GM18867 (cell line): ENCODE measurements at regions not wholly inside any gene's neighbourhood (a gene's known extent, or its start where the extent isn't known, plus 50 kb on each side); places are given as distances from the start of the nearest gene placed in this dataset.
"Not testable (repeated sequence)": the region's sequence is repeated elsewhere in the genome, so short reads cannot be mapped to it uniquely, and the experiment has no call there.

Experiments used
- ATAC-seq: cut with Tn5 transposase; IDR thresholded peaks from one replicate; pipeline ENCODE4 v1.9.1; 2021; ENCODE audit warnings: mild to moderate bottlenecking, moderate library complexity; ENCODE audit not compliant: unreplicated experiment

DNA sequence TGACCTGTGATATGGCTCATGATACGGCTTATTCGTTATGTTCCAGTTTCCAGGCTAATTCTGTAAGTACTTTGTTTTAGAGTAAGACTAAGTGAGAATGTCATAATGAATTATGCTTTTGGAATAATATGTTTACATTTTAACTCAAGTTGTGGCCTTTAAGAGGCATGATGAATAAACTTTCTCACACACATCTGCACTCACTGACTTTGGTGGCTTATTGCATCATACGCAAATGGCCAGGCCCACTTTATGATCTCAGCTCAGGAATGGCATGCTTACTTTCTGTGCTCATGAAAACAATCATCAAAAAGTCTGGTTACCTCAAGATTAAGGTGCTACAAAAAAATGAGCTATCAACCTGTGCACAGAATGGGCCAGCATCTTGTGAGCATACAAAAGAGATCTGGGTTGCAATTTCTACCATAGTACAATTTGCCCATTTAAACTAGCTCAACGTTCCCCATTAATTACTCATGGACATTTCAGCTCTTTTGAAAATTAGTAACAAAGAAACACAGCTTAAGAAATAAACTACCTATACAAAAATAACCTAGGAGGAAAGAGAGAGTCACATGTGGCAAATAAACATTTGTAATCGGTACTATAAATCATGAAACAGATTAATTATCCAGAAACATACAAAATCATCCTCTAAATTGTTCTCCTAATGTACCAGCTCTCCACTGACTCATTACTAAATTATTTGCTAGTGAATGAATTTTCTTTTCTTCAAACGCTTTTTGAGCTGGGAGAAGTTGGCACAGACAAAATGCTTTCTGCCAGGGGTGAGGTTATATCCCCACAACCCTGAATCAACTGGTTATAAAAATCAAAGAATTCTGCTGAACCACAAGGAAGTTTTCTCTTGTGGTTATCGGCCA, 439.0 kb upstream of the ADAMTS9 start:
- ATAC-seq = no peak

DNA sequence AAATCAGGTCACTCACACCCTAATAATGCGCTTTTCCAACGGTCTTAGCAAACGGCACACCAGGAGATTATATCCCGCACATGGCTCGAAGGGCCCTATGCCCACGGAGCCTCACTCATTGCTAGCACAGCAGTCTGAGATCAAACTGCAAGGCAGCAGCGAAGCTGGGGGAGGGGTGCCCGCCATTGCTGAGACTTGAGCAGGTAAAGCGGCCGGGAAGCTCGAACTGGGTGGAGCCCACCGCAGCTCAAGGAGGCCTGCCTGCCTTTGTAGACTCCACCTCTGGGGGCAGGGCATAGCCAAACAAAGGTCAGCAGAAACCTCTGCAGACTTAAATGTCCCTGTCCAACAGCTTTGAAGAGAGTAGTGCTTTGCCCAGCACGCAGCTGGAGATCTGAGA, 432.4 kb upstream of the ADAMTS9 start:
- not testable (repeated sequence) for ATAC-seq

DNA sequence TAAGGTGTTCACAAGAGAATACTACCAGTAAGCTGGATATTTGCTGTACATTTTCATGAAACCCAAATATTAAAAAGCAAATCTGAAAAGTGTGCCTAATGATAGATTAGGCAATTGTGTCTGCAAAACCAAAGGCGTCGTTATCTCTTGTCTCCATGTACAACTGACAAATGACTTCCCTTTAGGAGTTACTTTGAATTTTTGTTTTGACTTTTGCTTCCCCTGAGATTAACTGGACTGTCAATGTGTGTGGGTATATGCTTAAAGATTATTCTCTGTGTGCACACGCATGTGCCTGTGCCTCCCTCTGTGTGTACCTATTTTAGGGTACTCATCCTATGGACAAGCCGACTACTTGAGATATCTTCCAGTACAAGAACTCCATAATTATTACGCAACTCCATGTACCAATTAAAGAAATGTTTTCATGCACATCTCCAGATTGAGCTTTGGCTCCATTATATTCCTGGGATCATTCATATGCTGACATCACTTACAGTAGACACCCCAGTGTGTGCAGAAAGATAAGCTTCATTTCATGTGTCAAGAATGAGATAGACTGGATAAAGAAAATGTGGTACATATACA, 431.2 kb upstream of the ADAMTS9 start:
- no peak for ATAC-seq

DNA sequence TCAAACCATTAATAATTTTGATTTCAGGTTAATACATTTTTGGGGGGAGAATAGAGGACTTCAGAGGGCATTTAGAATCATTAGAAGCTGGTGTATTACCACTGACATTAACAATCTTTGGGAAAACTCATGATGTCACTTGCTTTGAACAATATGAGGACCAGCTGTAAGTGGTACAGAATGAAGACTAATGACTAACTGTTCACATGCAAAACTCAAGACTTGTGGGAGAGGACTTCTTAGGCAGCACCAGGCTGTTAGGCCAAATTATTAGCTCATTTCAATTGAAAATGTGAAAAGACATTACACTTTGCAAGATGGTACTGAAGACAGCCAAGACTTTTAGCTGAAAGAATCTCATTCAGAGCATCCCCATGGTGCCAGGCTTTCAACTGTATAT, 426.2 kb upstream of the ADAMTS9 start:
- ATAC-seq = no peak

- ATAC-seq = no peak
Observed at GRCh38 chr3:65112751-65113300, 425.0 kb upstream of the ADAMTS9 start.

- no peak for ATAC-seq
Observed at GRCh38 chr3:65110661-65111060, 422.9 kb upstream of the ADAMTS9 start.

DNA sequence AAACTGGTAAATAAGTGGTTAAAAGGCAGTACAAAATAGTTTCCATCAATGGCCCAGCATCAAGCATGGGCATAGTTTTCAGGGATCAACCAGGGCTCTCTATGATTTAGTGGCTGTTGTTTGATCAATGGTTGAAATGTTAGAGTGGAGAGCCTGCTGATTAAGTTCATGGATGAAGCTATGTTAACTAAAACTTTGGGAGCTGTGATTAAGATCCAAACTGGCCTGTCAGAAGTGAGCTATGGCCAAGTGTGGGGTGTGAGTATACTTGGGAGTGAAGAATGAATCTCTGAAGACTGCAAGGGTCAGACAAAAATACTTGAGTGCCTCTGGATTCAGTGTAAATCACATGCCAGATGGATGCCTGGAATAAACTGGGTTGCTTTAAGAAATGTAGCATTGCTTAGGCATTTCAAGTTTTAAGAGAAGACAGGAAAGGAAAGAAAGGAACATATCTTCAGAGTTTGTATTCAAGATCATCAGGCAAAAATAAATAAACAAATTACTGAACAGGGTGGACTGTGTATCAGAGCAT, 422.2 kb upstream of the ADAMTS9 start:
- no peak for ATAC-seq

DNA sequence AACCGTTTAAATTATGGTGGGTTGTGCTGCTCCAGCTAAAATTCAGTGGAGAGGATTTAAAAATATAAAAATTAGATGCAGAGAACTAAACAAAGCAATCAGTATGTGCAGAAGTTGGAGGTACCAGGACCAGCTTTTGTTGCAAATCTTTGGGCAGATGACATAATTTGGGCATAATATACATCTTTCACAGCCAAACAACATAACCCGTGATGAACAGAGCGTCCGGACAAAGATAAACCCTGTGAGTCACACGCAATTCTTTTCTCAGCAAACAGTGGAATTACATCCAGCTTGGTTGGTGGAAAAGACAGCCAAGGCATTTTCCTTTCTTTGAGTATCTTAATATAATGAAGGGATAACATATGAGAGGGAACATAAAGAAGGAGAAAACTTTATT, 419.4 kb upstream of the ADAMTS9 start:
- ATAC-seq = no peak

- no peak for ATAC-seq
Observed at GRCh38 chr3:65101450-65101849, 413.6 kb upstream of the ADAMTS9 start.

- ATAC-seq = no peak
Observed at GRCh38 chr3:65098400-65098799, 410.6 kb upstream of the ADAMTS9 start.

- no peak for ATAC-seq
Observed at GRCh38 chr3:65096110-65096745, 408.4 kb upstream of the ADAMTS9 start.

- no peak for ATAC-seq
Observed at GRCh38 chr3:65094723-65095122, 406.9 kb upstream of the ADAMTS9 start.

- ATAC-seq = no peak
Observed at GRCh38 chr3:65093641-65094040, 405.8 kb upstream of the ADAMTS9 start.

DNA sequence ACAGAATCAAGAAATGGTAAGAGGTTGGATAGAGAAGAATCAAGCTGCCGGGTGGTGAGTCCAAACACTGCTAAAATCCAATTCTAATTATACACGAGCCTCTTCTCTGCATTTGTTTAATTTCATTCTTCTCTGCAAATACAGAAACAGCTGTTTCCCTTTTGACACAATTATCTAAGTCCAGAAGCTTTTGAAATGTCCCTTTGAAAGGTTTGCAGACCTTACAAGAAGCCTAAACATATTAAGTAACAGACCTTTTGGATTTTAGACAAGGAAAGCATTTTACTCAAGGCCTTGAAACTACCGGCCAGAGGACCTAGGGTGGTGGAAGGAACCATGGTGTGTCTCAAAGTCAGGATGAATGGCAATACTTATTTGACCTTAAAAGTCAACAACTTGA, 403.8 kb upstream of the ADAMTS9 start:
- ATAC-seq = no peak

GRCh38 chr3:65083240-65083639, 395.4 kb upstream of the ADAMTS9 start:
- ATAC-seq = no peak

GRCh38 chr3:65081536-65081935, 393.7 kb upstream of the ADAMTS9 start:
- ATAC-seq = no peak

- no peak for ATAC-seq
Observed at GRCh38 chr3:65080432-65080831, 392.6 kb upstream of the ADAMTS9 start.

DNA sequence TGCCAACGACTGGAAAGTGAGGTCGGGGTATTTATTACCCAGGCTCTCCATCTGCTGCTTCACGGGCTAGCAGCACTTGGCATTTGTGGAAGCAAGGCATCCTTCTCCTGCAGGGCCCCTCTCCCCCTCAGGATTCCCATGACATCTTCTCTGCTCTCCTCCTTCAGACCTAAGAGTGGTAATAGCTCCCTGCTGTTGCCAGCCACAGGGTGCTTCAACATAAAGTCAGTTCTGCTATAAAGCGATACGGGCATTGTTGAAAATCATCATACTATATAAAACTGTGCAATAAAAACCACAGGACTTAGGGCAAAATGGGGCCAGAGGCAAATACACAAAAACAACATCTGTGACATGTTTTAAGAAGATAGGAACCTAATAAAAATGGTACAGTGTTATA, 391.8 kb upstream of the ADAMTS9 start:
- no peak for ATAC-seq

GRCh38 chr3:65078748-65079147, 390.9 kb upstream of the ADAMTS9 start:
- no peak for ATAC-seq

DNA sequence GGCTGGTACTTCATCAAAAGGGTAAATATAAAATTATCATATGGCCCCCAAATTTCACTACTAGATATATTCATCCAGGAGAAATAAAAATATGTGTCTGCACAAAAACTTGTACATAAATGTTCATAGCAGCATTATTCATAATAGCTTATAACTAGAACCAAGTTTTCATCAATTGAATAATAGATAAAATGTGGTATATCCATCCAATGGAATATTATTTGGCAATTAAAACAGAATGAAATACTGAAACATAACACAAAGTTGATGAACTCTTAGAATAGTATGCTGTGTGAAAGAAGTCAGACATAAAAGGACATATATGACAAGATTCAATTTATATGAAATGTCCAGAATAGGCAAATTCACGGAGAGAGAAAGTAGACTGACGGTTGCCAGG, 389.3 kb upstream of the ADAMTS9 start:
- no peak for ATAC-seq

- no peak for ATAC-seq
Observed at GRCh38 chr3:65070968-65071367, 383.2 kb upstream of the ADAMTS9 start.
